Body of pancreas (tissue), 4 donors: ENCODE measurements at regions not wholly inside any gene's neighbourhood (a gene's known extent, or its start where the extent isn't known, plus 50 kb on each side); places are given as distances from the start of the nearest gene placed in this dataset.

Experiments
- ATAC-seq: fragments of 150-250 bp; one replicate; pipeline ENCODE4 v1.9.1; 2016
- DNase-seq, 4 donors: peaks; one replicate each; pipeline ENCODE4 v3.0.0-alpha.2; 2019
- H3K27ac ChIP-seq, 4 donors: fragments of 200-600 bp; sonication (generic); 1 replicate in 3 of 4; 2 replicates in 1 of 4; pipeline versions ENCODE4 v1.5.1 to v1.6.1; 2016 to 2019; ENCODE audit warnings: mild to moderate bottlenecking in 1 of 4, mixed read lengths in 1 of 4, moderate library complexity in 1 of 4
- H3K27me3 ChIP-seq, 2 donors: fragments of 200-600 bp; sonication (generic); one replicate each; pipeline ENCODE4 v1.6.0; 2016; ENCODE audit warnings: mild to moderate bottlenecking in 1 of 2
- H3K36me3 ChIP-seq, 2 donors: fragments of 200-600 bp; sonication (generic); replicated peaks in 1 of 2; 2 replicates each; pipeline ENCODE4 v1.5.1; 2016; ENCODE audit warnings: low read depth in 2 of 2; ENCODE audit not compliant: insufficient read depth in 1 of 2
- H3K4me1 ChIP-seq: fragments of 200-600 bp; sonication (generic); one replicate; pipeline ENCODE4 v1.6.0; 2016
- H3K4me3 ChIP-seq, 2 donors: fragments of 200-600 bp; sonication (generic); 1 replicate in 1 of 2; 2 replicates in 1 of 2; pipeline ENCODE4 v1.5.1; 2016 to 2019
- H3K9me3 ChIP-seq, 3 donors: fragments of 200-600 bp; sonication (generic); 1 replicate in 2 of 3; 2 replicates in 1 of 3; pipeline ENCODE4 v1.5.1; 2016
- POLR2A ChIP-seq, 3 donors: fragments of 450-650 bp; IDR thresholded peaks; one replicate each; pipeline ENCODE4 v1.6.1; 2016; ENCODE audit warnings: antibody characterized with exemption in 3 of 3, mild to moderate bottlenecking in 2 of 3
- WGBS, 2 donors: methylation state at CpG; one replicate each; pipeline ENCODE4 v1.1.5; 2017; 5-methylcytosine and 5-hydroxymethylcytosine counted together
- intact Hi-C: fragments of 100-400 bp; cut with DNase I; formaldehyde crosslinking; loops from one replicate; pipeline ENCODE4 v1.15.1; 2023
- TF ChIP-seq, protein P1 (sequence below), 7 experiments: fragments of 450-650 bp in 4 of 7; fragments of 200-600 bp in 3 of 7; sonication (generic) in 3 of 7; IDR thresholded peaks; one replicate each; pipeline ENCODE4 v1.5.1; 2016 to 2019; ENCODE audit warnings: antibody characterized with exemption in 7 of 7

DNA sequence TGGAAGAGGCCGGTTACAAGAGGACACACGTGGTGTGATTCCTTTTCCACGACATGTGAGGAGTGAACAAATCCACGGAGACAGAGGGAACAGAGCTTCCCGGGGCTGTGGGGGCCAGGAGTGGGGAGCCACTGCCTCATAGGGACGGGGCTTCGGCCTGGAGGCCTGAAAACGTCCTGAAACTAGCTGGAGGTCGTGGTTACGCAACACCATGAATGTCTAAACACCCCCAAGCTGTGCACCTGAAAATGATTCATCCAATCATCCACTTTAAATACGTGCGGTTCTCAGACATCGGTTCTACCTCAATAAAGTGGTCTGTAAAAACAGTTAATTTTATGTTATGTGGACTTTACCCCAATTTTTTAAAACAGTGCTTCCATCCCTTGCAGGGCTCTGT lies 65.3 kb upstream of the PPP1R26 start:
- WGBS, 2 donors, result 46 to 56% methylated on average over 12 to 13 of the region's 13 CpGs
- DNase-seq (no peak), ATAC-seq (no peak)
- TF ChIP-seq, protein P1, sequence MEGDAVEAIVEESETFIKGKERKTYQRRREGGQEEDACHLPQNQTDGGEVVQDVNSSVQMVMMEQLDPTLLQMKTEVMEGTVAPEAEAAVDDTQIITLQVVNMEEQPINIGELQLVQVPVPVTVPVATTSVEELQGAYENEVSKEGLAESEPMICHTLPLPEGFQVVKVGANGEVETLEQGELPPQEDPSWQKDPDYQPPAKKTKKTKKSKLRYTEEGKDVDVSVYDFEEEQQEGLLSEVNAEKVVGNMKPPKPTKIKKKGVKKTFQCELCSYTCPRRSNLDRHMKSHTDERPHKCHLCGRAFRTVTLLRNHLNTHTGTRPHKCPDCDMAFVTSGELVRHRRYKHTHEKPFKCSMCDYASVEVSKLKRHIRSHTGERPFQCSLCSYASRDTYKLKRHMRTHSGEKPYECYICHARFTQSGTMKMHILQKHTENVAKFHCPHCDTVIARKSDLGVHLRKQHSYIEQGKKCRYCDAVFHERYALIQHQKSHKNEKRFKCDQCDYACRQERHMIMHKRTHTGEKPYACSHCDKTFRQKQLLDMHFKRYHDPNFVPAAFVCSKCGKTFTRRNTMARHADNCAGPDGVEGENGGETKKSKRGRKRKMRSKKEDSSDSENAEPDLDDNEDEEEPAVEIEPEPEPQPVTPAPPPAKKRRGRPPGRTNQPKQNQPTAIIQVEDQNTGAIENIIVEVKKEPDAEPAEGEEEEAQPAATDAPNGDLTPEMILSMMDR (IDR thresholded peaks at IDR 0.05), result no peak
- no peak for TF ChIP-seq POLR2A (IDR thresholded peaks at IDR 0.05)
- no peaks in the 10 kb centered on the region for H3K9me3 ChIP-seq
- H3K36me3 ChIP-seq, result no peaks in the 10 kb centered on the region
- no peak overlapping the region for H3K4me3 ChIP-seq
- peaks cover 6% of the 10 kb centered on the region for H3K4me1 ChIP-seq
- H3K27ac ChIP-seq, result no peak overlapping the region
- peaks cover 0 to 5% of the 10 kb centered on the region in 2 donors for H3K27me3 ChIP-seq
- intact Hi-C loops, result loop anchor here (5.0 to 10.0 kb wide), 3 partner anchors 327 to 719 kb away; partner anchors contain the start of gene OLFM1

DNA sequence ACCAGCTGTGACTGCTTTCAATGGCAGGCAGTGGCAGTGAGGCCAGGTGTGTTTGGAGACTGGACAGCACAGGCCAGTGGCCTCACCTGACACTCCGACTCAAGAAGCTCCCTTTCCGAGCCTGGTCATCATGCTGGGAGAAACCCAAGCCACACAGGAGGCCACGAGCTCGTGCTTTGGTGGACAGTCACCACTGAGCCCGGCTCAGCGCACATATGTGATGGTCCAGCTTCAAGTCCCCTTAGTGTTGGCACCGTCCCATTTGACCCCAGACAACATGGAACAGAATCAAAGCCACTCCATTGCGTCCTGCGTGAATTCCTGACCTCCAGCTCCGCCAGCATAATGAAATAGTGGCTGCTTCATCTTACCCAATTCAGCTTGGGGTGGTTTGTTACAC lies 64.0 kb upstream of the PPP1R26 start:
- peaks cover 0 to 5% of the 10 kb centered on the region in 2 donors for H3K27me3 ChIP-seq
- no peak for TF ChIP-seq POLR2A (IDR thresholded peaks at IDR 0.05)
- TF ChIP-seq, protein P1 (IDR thresholded peaks at IDR 0.05), result no peak
- no peak for ATAC-seq
- peaks cover 6% of the 10 kb centered on the region for H3K4me1 ChIP-seq
- H3K27ac ChIP-seq, result no peak overlapping the region
- intact Hi-C loops, result loop anchor here (10.0 kb wide), 2 partner anchors 631 to 721 kb away; no protein-coding TSS in a partner anchor
- 60 to 81% methylated on average over 8 to 10 of the region's 10 CpGs for WGBS, 2 donors
- no peaks in the 10 kb centered on the region for H3K9me3 ChIP-seq
- H3K36me3 ChIP-seq, result no peaks in the 10 kb centered on the region
- DNase-seq, result no peak
- H3K4me3 ChIP-seq, result no peak overlapping the region

DNA sequence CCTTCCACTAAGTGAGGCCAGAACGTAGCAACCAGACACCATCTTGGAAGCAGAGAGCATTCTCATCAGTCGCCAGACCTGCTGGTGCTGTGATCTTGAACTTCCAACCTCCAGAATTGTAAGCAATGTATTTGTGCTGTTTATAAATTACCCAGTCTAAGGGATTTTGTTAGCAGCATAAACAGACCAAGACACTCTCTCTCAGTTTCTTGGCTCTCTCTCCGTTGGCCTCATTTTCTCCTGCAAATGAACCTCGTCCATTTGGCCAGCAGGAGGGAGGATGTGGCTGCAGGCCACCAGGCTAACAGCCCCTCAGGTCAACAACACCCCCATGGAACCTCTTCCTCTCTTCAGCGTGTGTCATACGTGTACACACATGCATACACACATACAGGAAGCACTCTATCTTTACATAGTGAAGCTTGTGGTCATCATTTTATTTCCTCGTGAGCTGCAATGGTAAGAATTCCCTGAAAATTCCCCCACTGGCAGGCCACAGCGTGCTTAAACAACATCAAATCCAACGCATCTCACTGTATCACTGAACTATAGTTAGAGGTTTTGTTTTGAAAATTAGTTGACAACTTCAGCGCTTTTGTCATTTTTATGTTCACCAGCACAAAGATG lies 62.8 kb upstream of the PPP1R26 start:
- ATAC-seq, result no peak
- intact Hi-C loops, result loop anchor here (10.0 kb wide), 2 partner anchors 632 to 722 kb away; no protein-coding TSS in a partner anchor

DNA sequence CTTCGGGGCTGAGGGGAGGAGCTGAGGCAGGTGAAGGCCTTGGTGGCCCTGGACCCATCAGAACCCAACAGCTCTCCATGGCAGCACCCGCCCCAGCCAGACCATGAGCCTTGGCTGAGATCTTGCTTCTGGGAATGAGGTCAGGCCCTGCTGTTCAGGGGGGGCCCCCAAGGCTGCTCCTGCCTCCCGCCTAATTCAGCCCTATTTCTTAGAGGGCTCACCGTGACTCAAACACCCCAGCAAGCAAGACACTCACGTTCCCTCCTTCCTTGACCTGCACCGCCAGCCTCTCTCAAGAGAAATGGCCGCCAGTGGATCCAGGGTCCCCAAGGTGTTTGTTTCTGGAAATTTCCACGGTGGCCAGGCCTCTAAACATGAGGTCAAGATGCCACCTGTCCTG lies 61.4 kb upstream of the PPP1R26 start:
- ATAC-seq, result no peak
- H3K4me1 ChIP-seq, result no peaks in the 10 kb centered on the region
- no peak overlapping the region for H3K27ac ChIP-seq
- no peaks in the 10 kb centered on the region for H3K9me3 ChIP-seq
- intact Hi-C loops, result loop anchor here (10.0 kb wide), 2 partner anchors 633 to 723 kb away; no protein-coding TSS in a partner anchor
- no peak overlapping the region for H3K4me3 ChIP-seq
- no peaks in the 10 kb centered on the region for H3K36me3 ChIP-seq
- no peak for DNase-seq
- no peak for TF ChIP-seq POLR2A (IDR thresholded peaks at IDR 0.05)
- TF ChIP-seq, protein P1 (IDR thresholded peaks at IDR 0.05), result no peak
- peaks cover 0 to 5% of the 10 kb centered on the region in 2 donors for H3K27me3 ChIP-seq
- WGBS, 2 donors, result 67 to 78% methylated on average over 6 to 8 of the region's 8 CpGs

More for the DNA sequence above, 62.8 kb upstream of the PPP1R26 start:
- no peak for DNase-seq
- Histone ChIP-seq H3K4me1 (peaks cover 6% of the 10 kb centered on the region), H3K9me3 (no peaks in the 10 kb centered on the region), H3K27me3 (peaks cover 0 to 5% of the 10 kb centered on the region in 2 donors), H3K36me3 (no peaks in the 10 kb centered on the region), H3K4me3 (no peak overlapping the region), H3K27ac (no peak overlapping the region)
- TF ChIP-seq, protein P1 (IDR thresholded peaks at IDR 0.05), result no peak
- no peak for TF ChIP-seq POLR2A (IDR thresholded peaks at IDR 0.05)
- WGBS, 2 donors, result 59 to 62% methylated on average over 7 to 10 of the region's 10 CpGs

DNA sequence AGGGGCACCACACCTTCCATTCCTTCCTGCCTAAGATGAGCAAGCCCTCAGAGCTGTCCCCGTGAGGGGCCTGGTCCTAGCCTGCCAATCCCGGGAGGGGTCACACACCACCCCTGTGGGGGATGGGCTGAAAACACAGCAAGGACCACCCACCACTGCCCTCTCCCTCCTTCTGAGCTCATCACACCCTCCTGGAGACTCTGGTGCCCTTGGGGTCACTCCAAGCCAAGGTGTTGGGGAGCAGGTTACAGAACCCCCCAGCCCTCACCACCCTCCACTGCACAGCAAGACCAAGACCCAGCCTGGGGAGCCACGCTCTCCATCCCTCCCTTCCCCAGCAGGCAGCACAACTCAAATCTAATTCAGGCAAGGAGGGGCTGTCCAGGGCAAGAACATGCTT lies 60.5 kb upstream of the PPP1R26 start:
- Histone ChIP-seq H3K4me1 (no peaks in the 10 kb centered on the region), H3K9me3 (no peaks in the 10 kb centered on the region), H3K4me3 (no peak overlapping the region), H3K27me3 (no peaks in the 10 kb centered on the region), H3K36me3 (no peaks in the 10 kb centered on the region), H3K27ac (no peak overlapping the region)
- intact Hi-C loops, result loop anchor here (10.0 kb wide), 2 partner anchors 634 to 724 kb away; no protein-coding TSS in a partner anchor
- no peak for DNase-seq
- WGBS, 2 donors, result 43% methylated on average over 3 of the region's 3 CpGs; no CpG with 5 or more reads in 1 of the 2 donors
- TF ChIP-seq, protein P1 (IDR thresholded peaks at IDR 0.05), result no peak
- no peak for TF ChIP-seq POLR2A (IDR thresholded peaks at IDR 0.05)
- ATAC-seq, result no peak
